Skeletal muscle cell (primary cell): ENCODE measurements at regions not wholly inside any gene's neighbourhood (a gene's known extent, or its start where the extent isn't known, plus 50 kb on each side); places are given as distances from the start of the nearest gene placed in this dataset.
A peak's percentile ranks its signal among the peaks of the same experiment; 100 is the strongest.

Experiments
- DNase-seq: peaks from one replicate; pipeline ENCODE4 v3.0.0-alpha.2; 2010; ENCODE audit warnings: low read depth
- H3K4me3 ChIP-seq: 2 replicates; pipeline ENCODE4 v1.5.1; 2011; ENCODE audit warnings: low read depth, mild to moderate bottlenecking, control low read depth, low read length, moderate library complexity

- H3K4me3 ChIP-seq = no peak overlapping the region
- no peak for DNase-seq
These were observed 69.0 kb upstream of the RFXAP start for GRCh38 chr13:36750046-36750445.

GRCh38 chr13:36750461-36750860, 68.6 kb upstream of the RFXAP start:
- no peak for DNase-seq
- no peak overlapping the region for H3K4me3 ChIP-seq

DNA sequence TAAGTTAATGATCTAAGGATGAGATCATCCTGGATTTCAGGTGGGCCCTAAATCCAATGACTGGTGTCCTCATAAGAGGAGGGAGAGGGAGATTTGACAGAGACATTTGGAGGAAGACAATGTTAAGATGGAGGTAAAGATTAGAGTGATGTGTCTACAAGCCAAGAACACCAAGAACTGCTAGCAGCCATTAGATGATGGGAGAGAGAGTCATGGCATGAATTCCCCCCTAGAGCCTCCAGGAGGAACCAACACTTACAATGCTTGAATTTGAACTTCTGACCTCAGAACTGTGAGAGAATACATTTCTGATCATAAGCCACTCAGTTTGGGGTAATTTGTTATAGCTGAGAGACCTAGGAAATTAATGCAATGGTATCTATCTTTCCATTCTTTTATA, 68.1 kb upstream of the RFXAP start:
- no peak overlapping the region for H3K4me3 ChIP-seq
- DNase-seq = no peak

- DNase-seq = no peak
- no peak overlapping the region for H3K4me3 ChIP-seq
These were observed 66.3 kb upstream of the RFXAP start for GRCh38 chr13:36752673-36753072.

DNA sequence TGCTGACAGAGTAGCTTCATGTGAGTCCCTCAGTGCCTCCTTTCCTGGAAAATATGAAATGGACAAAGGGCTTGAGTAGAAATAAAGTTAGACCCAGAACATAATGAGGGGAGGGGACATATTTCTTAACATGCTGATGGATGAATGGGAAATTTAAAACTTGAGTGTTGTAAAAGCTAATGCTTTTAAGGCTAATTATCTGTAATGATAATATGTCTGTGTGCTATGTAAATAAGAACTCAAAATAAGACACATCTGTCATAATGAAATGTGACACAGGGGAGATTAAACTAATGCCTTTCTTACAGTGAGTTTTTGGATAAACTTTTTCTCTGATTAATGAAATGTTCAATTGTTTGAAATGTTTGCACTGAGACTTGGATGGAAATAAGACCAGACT, 65.8 kb upstream of the RFXAP start:
- no peak overlapping the region for H3K4me3 ChIP-seq

DNA sequence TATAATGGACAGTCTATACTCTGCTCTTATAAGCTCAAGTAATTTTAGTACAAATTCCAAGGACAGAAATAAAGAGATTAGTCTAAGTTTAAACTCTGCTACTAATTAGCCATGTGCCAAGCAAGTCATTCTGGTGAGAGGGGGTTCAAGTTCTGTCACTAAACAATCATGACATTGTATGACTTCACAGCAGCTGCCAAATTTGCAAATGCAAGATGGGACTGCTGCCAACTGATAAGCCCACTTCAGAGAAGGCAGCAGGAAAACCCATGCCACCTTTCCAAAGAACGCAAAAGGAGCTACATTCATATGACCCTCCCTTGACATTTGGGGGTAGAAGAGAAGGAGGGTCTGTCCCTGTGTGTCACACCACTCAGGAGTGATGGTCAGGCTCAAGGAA, 60.7 kb upstream of the RFXAP start:
- no peak for DNase-seq
- no peak overlapping the region for H3K4me3 ChIP-seq

More for the DNA sequence above, 65.8 kb upstream of the RFXAP start:
- DNase-seq = no peak

- H3K4me3 ChIP-seq = no peak overlapping the region
- no peak for DNase-seq
These were observed 55.8 kb upstream of the RFXAP start for GRCh38 chr13:36763126-36763722.

DNA sequence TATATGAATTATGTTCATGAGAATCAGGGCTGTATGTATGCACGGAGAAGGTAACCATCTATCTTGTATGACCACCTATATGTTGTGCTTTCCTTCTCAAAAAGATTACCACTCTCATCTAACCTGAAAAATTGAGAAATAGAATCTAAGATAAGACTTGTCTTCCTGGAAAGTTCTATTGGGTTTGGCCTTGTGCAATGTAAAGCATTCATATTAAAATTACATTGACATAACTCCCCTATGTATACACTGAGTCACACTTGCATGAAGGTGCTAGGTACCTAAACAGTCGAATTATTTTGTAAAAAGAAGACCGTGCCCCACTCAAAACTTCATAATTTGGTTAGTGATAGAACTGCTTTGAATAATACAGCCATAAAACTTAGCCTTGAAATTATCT, 54.5 kb upstream of the RFXAP start:
- no peak overlapping the region for H3K4me3 ChIP-seq
- DNase-seq = no peak

GRCh38 chr13:36764957-36765356, 54.1 kb upstream of the RFXAP start:
- DNase-seq = no peak
- no peak overlapping the region for H3K4me3 ChIP-seq

DNA sequence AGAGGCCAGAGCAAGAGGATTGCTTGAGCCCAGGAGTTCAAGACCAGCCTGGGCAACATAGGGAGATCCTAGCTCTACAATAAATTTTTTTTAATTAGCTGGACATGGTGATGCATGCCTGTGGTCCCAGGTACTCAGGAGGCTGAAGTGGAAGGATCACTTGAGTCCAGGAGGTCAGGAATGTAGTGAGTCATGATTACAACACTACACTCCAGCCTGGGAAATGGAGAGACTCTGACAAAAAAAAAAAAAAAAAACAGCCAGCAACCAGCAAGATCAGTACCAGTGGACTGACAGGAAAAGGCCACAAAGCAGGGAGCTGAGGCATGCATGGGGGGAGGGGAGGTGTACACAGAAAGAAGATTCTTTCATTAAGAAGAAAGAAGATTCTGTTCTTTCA, 52.7 kb upstream of the RFXAP start:
- no peak overlapping the region for H3K4me3 ChIP-seq
- DNase-seq = peak; percentile 59

DNA sequence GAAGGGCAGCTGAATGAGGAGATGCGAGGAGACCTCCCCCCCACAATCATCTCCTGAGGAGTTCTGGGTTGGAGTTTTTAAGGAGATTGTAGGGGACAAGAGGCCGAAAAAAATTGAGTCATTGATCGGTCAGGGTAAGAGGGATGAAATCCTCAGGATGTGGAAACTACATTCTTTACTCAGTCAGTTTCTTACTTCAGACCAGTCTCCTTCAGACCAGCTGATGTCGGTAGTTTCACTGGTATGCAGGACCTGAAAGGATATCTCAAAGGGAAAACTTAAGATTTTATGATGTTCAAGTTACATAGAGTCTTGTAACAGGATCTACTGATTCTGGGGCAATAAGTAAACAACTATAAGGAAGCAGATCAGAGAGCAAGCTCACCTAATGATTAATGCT, 51.7 kb upstream of the RFXAP start:
- no peak for DNase-seq
- H3K4me3 ChIP-seq = no peak overlapping the region

- no peak for DNase-seq
- no peak overlapping the region for H3K4me3 ChIP-seq
These were observed 49.9 kb upstream of the RFXAP start for GRCh38 chr13:36769126-36769525.
